ENCODE measurements at regions not wholly inside any gene's neighbourhood (a gene's known extent, or its start where the extent isn't known, plus 50 kb on each side); places are given as distances from the start of the nearest gene placed in this dataset.
"Not testable (repeated sequence)": the region's sequence is repeated elsewhere in the genome, so short reads cannot be mapped to it uniquely, and the experiment has no call there.

DNA sequence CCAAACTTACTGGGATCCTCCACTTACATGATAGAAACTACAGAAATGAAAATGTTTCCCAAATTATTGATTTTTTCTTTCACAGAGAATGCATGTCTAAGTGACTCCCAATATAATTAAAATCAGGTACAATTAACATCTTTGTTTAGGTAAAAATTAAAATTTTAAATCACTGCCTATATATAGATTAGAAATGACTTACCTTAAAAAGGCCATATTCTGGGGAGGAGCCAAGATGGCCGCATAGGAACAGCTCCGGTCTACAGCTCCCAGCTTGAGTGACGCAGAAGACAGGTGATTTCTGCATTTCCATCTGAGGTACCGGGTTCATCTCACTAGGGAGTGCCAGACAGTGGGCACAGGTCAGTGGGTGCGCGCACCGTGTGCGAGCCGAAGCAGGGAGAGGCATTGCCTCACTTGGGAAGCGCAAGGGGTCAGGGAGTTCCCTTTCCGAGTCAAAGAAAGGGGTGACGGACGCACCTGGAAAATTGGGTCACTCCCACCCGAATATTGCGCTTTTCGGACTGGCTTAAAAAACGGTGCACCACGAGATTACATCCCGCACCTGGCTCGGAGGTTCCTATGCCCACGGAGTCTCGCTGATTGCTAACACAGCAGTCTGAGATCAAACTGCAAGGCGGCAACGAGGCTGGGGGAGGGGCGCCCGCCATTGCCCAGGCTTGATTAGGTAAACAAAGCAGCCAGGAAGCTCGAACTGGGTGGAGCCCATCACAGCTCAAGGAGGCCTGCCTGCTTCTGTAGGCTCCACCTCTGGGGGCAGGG lies 757.9 kb downstream of the C4orf33 start:
- not testable (repeated sequence) for TF ChIP-seq EZH2 (IDR thresholded peaks at IDR 0.05; ENCODE audit: low read length); CTCF (optimal IDR thresholded peaks at IDR 0.05 in 1 of 3, IDR thresholded peaks at IDR 0.05 in 1 of 3, conservative IDR thresholded peaks at IDR 0.05 in 1 of 3; ENCODE audit: extremely low read depth in 1 of 3, insufficient read depth in 2 of 3, low read length in 3 of 3)
